ENCODE measurements at regions not wholly inside any gene's neighbourhood (a gene's known extent, or its start where the extent isn't known, plus 50 kb on each side); places are given as distances from the start of the nearest gene placed in this dataset.
A peak's percentile ranks its signal among the peaks of the same experiment; 100 is the strongest.

DNA sequence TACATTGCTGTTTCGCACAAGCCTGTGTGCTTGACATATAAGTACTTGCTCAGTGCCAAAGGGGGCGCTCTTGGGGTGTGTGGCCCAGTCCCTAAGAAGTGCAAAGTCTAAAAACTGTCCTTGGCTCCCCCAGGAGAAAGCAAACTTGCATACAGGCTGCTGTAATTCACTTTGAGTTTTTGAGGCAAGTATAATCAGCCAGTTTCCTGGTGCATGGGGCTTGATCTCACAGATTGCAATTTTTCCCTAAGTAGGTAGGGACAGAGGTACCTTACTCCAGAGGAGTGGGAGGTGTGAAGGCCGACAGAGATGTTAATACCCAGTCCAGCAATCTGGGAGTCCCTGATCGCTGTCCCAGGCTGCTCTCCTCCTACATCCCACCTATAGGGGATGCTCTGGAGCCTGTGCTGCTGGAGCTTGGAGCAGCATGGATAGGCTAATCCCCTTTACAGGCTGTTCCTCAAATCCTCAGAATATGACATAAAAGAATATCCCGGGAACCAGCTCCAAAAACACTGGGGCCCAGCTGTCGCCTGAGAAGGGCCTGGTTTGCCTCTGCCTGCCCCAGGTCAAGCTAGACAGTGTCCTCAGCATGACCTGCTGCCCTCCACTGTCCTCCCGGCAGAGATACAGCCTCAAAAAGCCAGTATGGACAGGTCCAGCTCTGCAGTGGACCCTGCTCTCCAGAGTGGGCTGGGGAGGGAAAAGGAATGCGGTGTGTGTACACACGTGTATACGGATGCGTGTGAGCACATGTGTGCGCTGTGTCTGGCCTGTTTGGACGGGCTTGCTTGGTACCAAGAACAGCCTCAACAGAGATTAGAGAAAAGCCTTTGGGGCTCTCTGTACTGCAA is 136.5 kb upstream of the HAAO start:
- TF ChIP-seq, protein P1, sequence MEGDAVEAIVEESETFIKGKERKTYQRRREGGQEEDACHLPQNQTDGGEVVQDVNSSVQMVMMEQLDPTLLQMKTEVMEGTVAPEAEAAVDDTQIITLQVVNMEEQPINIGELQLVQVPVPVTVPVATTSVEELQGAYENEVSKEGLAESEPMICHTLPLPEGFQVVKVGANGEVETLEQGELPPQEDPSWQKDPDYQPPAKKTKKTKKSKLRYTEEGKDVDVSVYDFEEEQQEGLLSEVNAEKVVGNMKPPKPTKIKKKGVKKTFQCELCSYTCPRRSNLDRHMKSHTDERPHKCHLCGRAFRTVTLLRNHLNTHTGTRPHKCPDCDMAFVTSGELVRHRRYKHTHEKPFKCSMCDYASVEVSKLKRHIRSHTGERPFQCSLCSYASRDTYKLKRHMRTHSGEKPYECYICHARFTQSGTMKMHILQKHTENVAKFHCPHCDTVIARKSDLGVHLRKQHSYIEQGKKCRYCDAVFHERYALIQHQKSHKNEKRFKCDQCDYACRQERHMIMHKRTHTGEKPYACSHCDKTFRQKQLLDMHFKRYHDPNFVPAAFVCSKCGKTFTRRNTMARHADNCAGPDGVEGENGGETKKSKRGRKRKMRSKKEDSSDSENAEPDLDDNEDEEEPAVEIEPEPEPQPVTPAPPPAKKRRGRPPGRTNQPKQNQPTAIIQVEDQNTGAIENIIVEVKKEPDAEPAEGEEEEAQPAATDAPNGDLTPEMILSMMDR (conservative IDR thresholded peaks at IDR 0.05; ENCODE audit: low read length): peak; percentile 58
- TF ChIP-seq EZH2phosphoT487 (IDR thresholded peaks at IDR 0.05; ENCODE audit: borderline replicate concordance): no peak

All from Loucy (cell line).